Lower leg skin (tissue), 4 donors: ENCODE measurements at regions not wholly inside any gene's neighbourhood (a gene's known extent, or its start where the extent isn't known, plus 50 kb on each side); places are given as distances from the start of the nearest gene placed in this dataset.

ENCODE experiments used
- DNase-seq, 2 donors: peaks; one replicate each; pipeline ENCODE4 v3.0.0-alpha.2; 2019; ENCODE audit warnings: low spot score in 2 of 2
- H3K4me3 ChIP-seq: fragments of 200-600 bp; sonication (generic); 2 replicates; pipeline ENCODE4 v1.5.1; 2017; ENCODE audit warnings: mild to moderate bottlenecking, low read depth; ENCODE audit not compliant: poor library complexity, severe bottlenecking
- CTCF ChIP-seq, 3 donors: fragments of 450-650 bp; IDR thresholded peaks; one replicate each; pipeline ENCODE4 v1.5.1; 2016; ENCODE audit warnings: antibody characterized with exemption in 3 of 3, mild to moderate bottlenecking in 3 of 3, moderate library complexity in 2 of 3
- POLR2A ChIP-seq, 2 donors: fragments of 450-650 bp; IDR thresholded peaks; one replicate each; pipeline ENCODE4 v1.6.1; 2016 to 2017; ENCODE audit warnings: antibody characterized with exemption in 2 of 2, mild to moderate bottlenecking in 1 of 2, moderate library complexity in 1 of 2
- WGBS, 2 donors: methylation state at CpG; one replicate each; pipeline ENCODE4 v1.1.5; 2018; 5-methylcytosine and 5-hydroxymethylcytosine counted together
- intact Hi-C: fragments of 100-400 bp; cut with DNase I; formaldehyde crosslinking; loops from one replicate; pipeline ENCODE4 v1.15.0; 2023; ENCODE audit warnings: low total_unique reads

- DNase-seq: no peak
- intact Hi-C loops: no loop called here
- 88 to 89% methylated on average over 1 of the region's 1 CpG for WGBS, 2 donors
- H3K4me3 ChIP-seq: no peak overlapping the region
- TF ChIP-seq POLR2A (IDR thresholded peaks at IDR 0.05) (no peak), CTCF (IDR thresholded peaks at IDR 0.05) (no peak)
Measured at GRCh38 chr11:104408630-104409029, 244.7 kb upstream of the PDGFD start.

- intact Hi-C loops: no loop called here
- no peak for TF ChIP-seq CTCF (IDR thresholded peaks at IDR 0.05)
- no peak for TF ChIP-seq POLR2A (IDR thresholded peaks at IDR 0.05)
Measured at GRCh38 chr11:104405277-104405676, 241.3 kb upstream of the PDGFD start.

GRCh38 chr11:104404231-104405175, 240.6 kb upstream of the PDGFD start:
- H3K4me3 ChIP-seq: no peak overlapping the region
- 69 to 83% methylated on average over 3 of the region's 3 CpGs for WGBS, 2 donors
- intact Hi-C loops: no loop called here
- TF ChIP-seq POLR2A (IDR thresholded peaks at IDR 0.05): no peak
- no peak for TF ChIP-seq CTCF (IDR thresholded peaks at IDR 0.05)
- DNase-seq: no peak

More at GRCh38 chr11:104405277-104405676, 241.3 kb upstream of the PDGFD start:
- 94 to 100% methylated on average over 1 of the region's 1 CpG for WGBS, 2 donors
- no peak for DNase-seq
- no peak overlapping the region for H3K4me3 ChIP-seq

- H3K4me3 ChIP-seq: no peak overlapping the region
- WGBS, 2 donors: 88 to 95% methylated on average over 1 of the region's 1 CpG
- no peak for DNase-seq
- intact Hi-C loops: no loop called here
- TF ChIP-seq CTCF (IDR thresholded peaks at IDR 0.05) (no peak), POLR2A (IDR thresholded peaks at IDR 0.05) (no peak)
Measured at GRCh38 chr11:104402812-104403521, 239.0 kb upstream of the PDGFD start.

DNA sequence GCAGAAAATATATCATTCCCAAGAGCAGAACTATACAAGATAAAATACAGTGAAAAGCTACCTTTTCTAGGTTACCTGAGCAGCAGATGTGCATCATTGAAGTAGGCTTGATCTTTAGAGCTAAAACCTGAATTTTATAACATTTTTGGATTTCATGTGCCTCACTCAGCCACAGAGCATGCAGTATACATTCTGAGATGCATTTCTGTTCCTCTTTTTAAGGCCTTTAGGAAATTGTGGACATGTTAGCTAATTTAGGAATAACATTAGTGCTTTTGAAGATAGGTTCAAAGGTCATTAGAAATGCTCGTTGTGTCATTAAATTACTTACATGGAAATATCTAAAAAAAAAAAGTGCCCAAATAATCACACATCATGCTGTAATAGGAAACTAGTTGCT, 230.6 kb upstream of the PDGFD start:
- DNase-seq: no peak
- WGBS, 2 donors: 44 to 59% methylated on average over 1 of the region's 1 CpG
- TF ChIP-seq CTCF (IDR thresholded peaks at IDR 0.05): no peak
- TF ChIP-seq POLR2A (IDR thresholded peaks at IDR 0.05): no peak
- no peak overlapping the region for H3K4me3 ChIP-seq
- intact Hi-C loops: no loop called here
